HPDE6-E6E7 (cell line): ENCODE measurements at regions not wholly inside any gene's neighbourhood (a gene's known extent, or its start where the extent isn't known, plus 50 kb on each side); places are given as distances from the start of the nearest gene placed in this dataset.
"Not testable (repeated sequence)": the region's sequence is repeated elsewhere in the genome, so short reads cannot be mapped to it uniquely, and the experiment has no call there.

Experiments
- DNase-seq: peaks from one replicate; pipeline ENCODE4 v3.0.0; 2011; ENCODE audit warnings: missing footprints; ENCODE audit errors: extremely low spot score

GRCh38 chr12:67759829-67760228, 111.3 kb downstream of the DYRK2 start:
- no peak for DNase-seq

- no peak for DNase-seq
Measured at GRCh38 chr12:67760586-67761275, 112.2 kb downstream of the DYRK2 start.

- DNase-seq: no peak
Measured at GRCh38 chr12:67761566-67761965, 113.0 kb downstream of the DYRK2 start.

- DNase-seq: no peak
Measured at GRCh38 chr12:67764055-67764454, 115.5 kb downstream of the DYRK2 start.

GRCh38 chr12:67764946-67765619, 116.5 kb downstream of the DYRK2 start:
- DNase-seq: no peak

- no peak for DNase-seq
Measured at GRCh38 chr12:67765776-67766766, 117.5 kb downstream of the DYRK2 start.

GRCh38 chr12:67772267-67773169, 124.0 kb downstream of the DYRK2 start:
- DNase-seq: no peak

- DNase-seq: no peak
Measured at GRCh38 chr12:67773896-67774295, 125.4 kb downstream of the DYRK2 start.

GRCh38 chr12:67774983-67775587, 126.5 kb downstream of the DYRK2 start:
- no peak for DNase-seq

- DNase-seq: peak; percentile 31
Measured at GRCh38 chr12:67780580-67781084, 132.1 kb downstream of the DYRK2 start.

- DNase-seq: no peak
Measured at GRCh38 chr12:67782573-67782972, 134.0 kb downstream of the DYRK2 start.

GRCh38 chr12:67783393-67783792, 134.8 kb downstream of the DYRK2 start:
- DNase-seq: no peak

- no peak for DNase-seq
Measured at GRCh38 chr12:67784831-67785230, 136.3 kb downstream of the DYRK2 start.

- no peak for DNase-seq
Measured at GRCh38 chr12:67786086-67786485, 137.5 kb downstream of the DYRK2 start.

- DNase-seq: no peak
Measured at GRCh38 chr12:67788118-67788517, 139.6 kb downstream of the DYRK2 start.

GRCh38 chr12:67789266-67789665, 140.7 kb downstream of the DYRK2 start:
- no peak for DNase-seq

GRCh38 chr12:67790660-67791059, 142.1 kb downstream of the DYRK2 start:
- no peak for DNase-seq

GRCh38 chr12:67791362-67791761, 142.8 kb downstream of the DYRK2 start:
- DNase-seq: not testable (repeated sequence)

- no peak for DNase-seq
Measured at GRCh38 chr12:67792185-67792584, 143.6 kb downstream of the DYRK2 start.

- no peak for DNase-seq
Measured at GRCh38 chr12:67794161-67794560, 145.6 kb downstream of the DYRK2 start.

- no peak for DNase-seq
Measured at GRCh38 chr12:67795236-67795635, 146.7 kb downstream of the DYRK2 start.
